ENCODE measurements at regions not wholly inside any gene's neighbourhood (a gene's known extent, or its start where the extent isn't known, plus 50 kb on each side); places are given as distances from the start of the nearest gene placed in this dataset.
A peak's percentile ranks its signal among the peaks of the same experiment; 100 is the strongest.
"Not testable (repeated sequence)": the region's sequence is repeated elsewhere in the genome, so short reads cannot be mapped to it uniquely, and the experiment has no call there.

- H3K9me3 ChIP-seq (replicated peaks; ENCODE audit: control insufficient read depth, insufficient read depth, low read length); H3K36me3 ChIP-seq (ENCODE audit: control insufficient read depth in 2 of 2, insufficient read depth in 2 of 2, low read length in 1 of 2); H2AFZ ChIP-seq (ENCODE audit: control insufficient read depth, low read depth, low read length); H3K79me2 ChIP-seq (ENCODE audit: control insufficient read depth, insufficient read depth, low read length); in situ Hi-C loops (cut with MboI); SMC1A ChIA-PET (ENCODE audit: uncharacterized antibody, unreplicated experiment); RAD21 ChIA-PET (ENCODE audit: unreplicated experiment); BruUV-seq (replicated peaks); H3K4me3 ChIP-seq; H4K20me1 ChIP-seq (ENCODE audit: control insufficient read depth, insufficient read depth); H3K9ac ChIP-seq (ENCODE audit: control insufficient read depth, insufficient read depth, low read length); DNase-seq (ENCODE audit: low read depth, low spot score); FAIRE-seq; H3K27ac ChIP-seq (ENCODE audit: control insufficient read depth, insufficient read depth); intact Hi-C loops (cut with micrococcal nuclease; ENCODE audit: unreplicated experiment); POLR2A ChIA-PET; CTCF ChIA-PET; H3K27me3 ChIP-seq (replicated peaks in 1 of 2; ENCODE audit: control insufficient read depth in 2 of 2, insufficient read depth in 2 of 2, low read length in 1 of 2); H3K4me2 ChIP-seq (ENCODE audit: control insufficient read depth, insufficient read depth); H3K4me1 ChIP-seq (ENCODE audit: control insufficient read depth, insufficient read depth, low read length): not testable (repeated sequence)
- 56% methylated on average over 27 of the region's 27 CpGs for WGBS (ENCODE audit: insufficient coverage, insufficient replicate concordance, low lambda C conversion rate, missing lambda C conversion rate)
- peak; percentile 72 for ATAC-seq
- TF ChIP-seq HCFC1 (IDR thresholded peaks at IDR 0.05; ENCODE audit: low read length): peak; percentile 37; the same call in 1 of the 2 replicates
Observed at GRCh38 chr2:132304661-132305380, 111.8 kb upstream of the GPR39 start.

GRCh38 chr2:132307613-132308198 lies 108.9 kb upstream of the GPR39 start:
- H3K9me3 ChIP-seq (replicated peaks; ENCODE audit: control insufficient read depth, insufficient read depth, low read length); FAIRE-seq; in situ Hi-C loops (cut with MboI); RAD21 ChIA-PET (ENCODE audit: unreplicated experiment); BruUV-seq (replicated peaks); DNase-seq (ENCODE audit: low read depth, low spot score); H3K27me3 ChIP-seq (replicated peaks in 1 of 2; ENCODE audit: control insufficient read depth in 2 of 2, insufficient read depth in 2 of 2, low read length in 1 of 2); H4K20me1 ChIP-seq (ENCODE audit: control insufficient read depth, insufficient read depth); ATAC-seq; H3K4me1 ChIP-seq (ENCODE audit: control insufficient read depth, insufficient read depth, low read length); H3K4me2 ChIP-seq (ENCODE audit: control insufficient read depth, insufficient read depth); H3K9ac ChIP-seq (ENCODE audit: control insufficient read depth, insufficient read depth, low read length); intact Hi-C loops (cut with micrococcal nuclease; ENCODE audit: unreplicated experiment); H3K36me3 ChIP-seq (ENCODE audit: control insufficient read depth in 2 of 2, insufficient read depth in 2 of 2, low read length in 1 of 2); SMC1A ChIA-PET (ENCODE audit: uncharacterized antibody, unreplicated experiment); H2AFZ ChIP-seq (ENCODE audit: control insufficient read depth, low read depth, low read length); H3K4me3 ChIP-seq; H3K79me2 ChIP-seq (ENCODE audit: control insufficient read depth, insufficient read depth, low read length); CTCF ChIA-PET; POLR2A ChIA-PET; H3K27ac ChIP-seq (ENCODE audit: control insufficient read depth, insufficient read depth): not testable (repeated sequence)
- 0% methylated on average over 1 of the region's 2 CpGs for WGBS (ENCODE audit: insufficient coverage, insufficient replicate concordance, low lambda C conversion rate, missing lambda C conversion rate)

GRCh38 chr2:132309203-132309602 lies 107.4 kb upstream of the GPR39 start:
- not testable (repeated sequence) for FAIRE-seq
- 38% methylated on average over 1 of the region's 1 CpG for WGBS (ENCODE audit: insufficient coverage, insufficient replicate concordance, low lambda C conversion rate, missing lambda C conversion rate)

GRCh38 chr2:132315546-132315945 lies 101.1 kb upstream of the GPR39 start:
- intact Hi-C loops (cut with micrococcal nuclease; ENCODE audit: unreplicated experiment); POLR2A ChIA-PET; H3K27ac ChIP-seq (ENCODE audit: control insufficient read depth, insufficient read depth); H3K9me3 ChIP-seq (replicated peaks; ENCODE audit: control insufficient read depth, insufficient read depth, low read length); FAIRE-seq; BruUV-seq (replicated peaks); ATAC-seq; H3K9ac ChIP-seq (ENCODE audit: control insufficient read depth, insufficient read depth, low read length); H3K27me3 ChIP-seq (replicated peaks in 1 of 2; ENCODE audit: control insufficient read depth in 2 of 2, insufficient read depth in 2 of 2, low read length in 1 of 2); SMC1A ChIA-PET (ENCODE audit: uncharacterized antibody, unreplicated experiment); H3K4me3 ChIP-seq; in situ Hi-C loops (cut with MboI); H4K20me1 ChIP-seq (ENCODE audit: control insufficient read depth, insufficient read depth); H3K4me1 ChIP-seq (ENCODE audit: control insufficient read depth, insufficient read depth, low read length); H3K4me2 ChIP-seq (ENCODE audit: control insufficient read depth, insufficient read depth); CTCF ChIA-PET; DNase-seq (ENCODE audit: low read depth, low spot score); RAD21 ChIA-PET (ENCODE audit: unreplicated experiment); H3K79me2 ChIP-seq (ENCODE audit: control insufficient read depth, insufficient read depth, low read length); H2AFZ ChIP-seq (ENCODE audit: control insufficient read depth, low read depth, low read length); H3K36me3 ChIP-seq (ENCODE audit: control insufficient read depth in 2 of 2, insufficient read depth in 2 of 2, low read length in 1 of 2): not testable (repeated sequence)
- 3% methylated on average over 2 of the region's 2 CpGs for WGBS (ENCODE audit: insufficient coverage, insufficient replicate concordance, low lambda C conversion rate, missing lambda C conversion rate)

More at GRCh38 chr2:132309203-132309602, 107.4 kb upstream of the GPR39 start:
- H3K4me1 ChIP-seq (ENCODE audit: control insufficient read depth, insufficient read depth, low read length); H4K20me1 ChIP-seq (ENCODE audit: control insufficient read depth, insufficient read depth); RAD21 ChIA-PET (ENCODE audit: unreplicated experiment); H3K79me2 ChIP-seq (ENCODE audit: control insufficient read depth, insufficient read depth, low read length); H3K9ac ChIP-seq (ENCODE audit: control insufficient read depth, insufficient read depth, low read length); CTCF ChIA-PET; H3K36me3 ChIP-seq (ENCODE audit: control insufficient read depth in 2 of 2, insufficient read depth in 2 of 2, low read length in 1 of 2); intact Hi-C loops (cut with micrococcal nuclease; ENCODE audit: unreplicated experiment); SMC1A ChIA-PET (ENCODE audit: uncharacterized antibody, unreplicated experiment); H3K27me3 ChIP-seq (replicated peaks in 1 of 2; ENCODE audit: control insufficient read depth in 2 of 2, insufficient read depth in 2 of 2, low read length in 1 of 2); H3K4me2 ChIP-seq (ENCODE audit: control insufficient read depth, insufficient read depth); DNase-seq (ENCODE audit: low read depth, low spot score); H2AFZ ChIP-seq (ENCODE audit: control insufficient read depth, low read depth, low read length); BruUV-seq (replicated peaks); ATAC-seq; H3K9me3 ChIP-seq (replicated peaks; ENCODE audit: control insufficient read depth, insufficient read depth, low read length); in situ Hi-C loops (cut with MboI); H3K4me3 ChIP-seq; POLR2A ChIA-PET; H3K27ac ChIP-seq (ENCODE audit: control insufficient read depth, insufficient read depth): not testable (repeated sequence)

Measured in GM12878 (cell line).